GM12878 (cell line): ENCODE measurements at regions not wholly inside any gene's neighbourhood (a gene's known extent, or its start where the extent isn't known, plus 50 kb on each side); places are given as distances from the start of the nearest gene placed in this dataset.

ENCODE experiments used
- ATAC-seq: fragments of 200-7000 bp; cut with Tn5 transposase; 3 replicates; pipeline ENCODE4 v1.9.1; 2020; ENCODE audit warnings: mild to moderate bottlenecking, moderate library complexity
- BruUV-seq: library from RNA; stranded (reverse); fragments of 400-500 nt; replicated peaks from 2 replicates; lab custom pipeline; 2021; lab: Mats Ljungman, UMichigan
- CTCF ChIA-PET: fragments of 300-600 bp; sonication (Branson Sonifier 250); formaldehyde crosslinking; extraction: SDS; loops from one replicate; lab custom pipeline; 2021; ENCODE audit warnings: inconsistent platforms; lab: Yijun Ruan, JAX
- POLR2A ChIA-PET: fragments of 350-600 bp; formaldehyde crosslinking; extraction: SDS; loops from one replicate; lab custom pipeline; 2021; ENCODE audit warnings: inconsistent platforms; lab: Charles Lee
- RAD21 ChIA-PET: fragments of 300-600 bp; sonication (Branson Sonifier 250); formaldehyde crosslinking; loops from one replicate; lab custom pipeline; 2023; ENCODE audit warnings: antibody characterized with exemption; ENCODE audit not compliant: unreplicated experiment; lab: Charles Lee
- SMC1A ChIA-PET: fragments of 300-600 bp; sonication (Branson Sonifier 250); formaldehyde crosslinking; loops from one replicate; lab custom pipeline; 2023; ENCODE audit not compliant: unreplicated experiment, uncharacterized antibody; lab: Charles Lee
- DNase-seq: peaks from one replicate; pipeline ENCODE4 v3.0.0-alpha.2; 2011; ENCODE audit warnings: low read depth, low spot score
- FAIRE-seq: peaks from 3 replicates; lab custom pipeline; 2011; peaks lifted over from hg19 to GRCh38; lab: Jason Lieb, UNC
- H2AFZ ChIP-seq: 2 replicates; pipeline ENCODE4 v1.6.0; 2011; ENCODE audit warnings: low read depth, low read length, control low read depth; ENCODE audit not compliant: control insufficient read depth
- H3K27ac ChIP-seq: 2 replicates; pipeline ENCODE4 v1.5.1; 2011; ENCODE audit warnings: control low read depth; ENCODE audit not compliant: control insufficient read depth, insufficient read depth
- H3K27me3 ChIP-seq, 2 experiments: replicated peaks in 1 of 2; 2 replicates each; pipeline versions ENCODE4 v1.6.0 to v1.6.1; 2011; ENCODE audit warnings: low read length in 1 of 2; ENCODE audit not compliant: control insufficient read depth in 2 of 2, insufficient read depth in 2 of 2
- H3K36me3 ChIP-seq, 2 experiments: 2 replicates each; pipeline ENCODE4 v1.5.1; 2011; ENCODE audit warnings: low read length in 1 of 2; ENCODE audit not compliant: control insufficient read depth in 2 of 2, insufficient read depth in 2 of 2
- H3K4me1 ChIP-seq: 2 replicates; pipeline ENCODE4 v1.6.1; 2011; ENCODE audit warnings: mild to moderate bottlenecking, low read length, moderate library complexity, mixed read lengths; ENCODE audit not compliant: control insufficient read depth, insufficient read depth
- H3K4me2 ChIP-seq: 2 replicates; pipeline ENCODE4 v1.6.0; 2011; ENCODE audit warnings: control low read depth; ENCODE audit not compliant: control insufficient read depth, insufficient read depth
- H3K4me3 ChIP-seq: fragments of 200-600 bp; sonication (generic); 2 replicates; pipeline ENCODE4 v1.5.1; 2016
- H3K79me2 ChIP-seq: 2 replicates; pipeline ENCODE4 v1.6.0; 2011; ENCODE audit warnings: low read length; ENCODE audit not compliant: control insufficient read depth, insufficient read depth
- H3K9ac ChIP-seq: 2 replicates; pipeline ENCODE4 v1.8.0; 2011; ENCODE audit warnings: low read length, control low read depth, mixed read lengths; ENCODE audit not compliant: control insufficient read depth, insufficient read depth
- H3K9me3 ChIP-seq: replicated peaks from 3 replicates; pipeline ENCODE4 v1.5.1; 2011; ENCODE audit warnings: mild to moderate bottlenecking, low read length; ENCODE audit not compliant: control insufficient read depth, insufficient read depth
- H4K20me1 ChIP-seq: 2 replicates; pipeline ENCODE4 v1.6.0; 2011; ENCODE audit not compliant: control insufficient read depth, insufficient read depth
- CBX5 ChIP-seq: sonication (generic); IDR thresholded peaks from 2 replicates; pipeline ENCODE4 v1.6.1; 2016; ENCODE audit warnings: low read depth, moderate library complexity, mild to moderate bottlenecking, inconsistent platforms
- CEBPB ChIP-seq, 2 experiments: fragments of 150-350 bp in 1 of 2; IDR thresholded peaks; 2 replicates each; pipeline ENCODE4 v1.6.1; 2012 to 2014; ENCODE audit warnings: low read depth in 2 of 2, low read length in 2 of 2, borderline replicate concordance in 1 of 2, inconsistent platforms in 1 of 2
- CHD2 ChIP-seq: IDR thresholded peaks from 2 replicates; pipeline ENCODE4 v1.6.1; 2011; ENCODE audit warnings: low read depth, low read length, improper control_type of control experiment, borderline replicate concordance
- CTCF ChIP-seq, 3 experiments: IDR thresholded peaks in 2 of 3; conservative IDR thresholded peaks in 1 of 3; 2 replicates each; pipeline ENCODE4 v1.5.1; 2011; ENCODE audit warnings: low read depth in 3 of 3, low read length in 3 of 3, mild to moderate bottlenecking in 3 of 3, control low read depth in 2 of 3, moderate library complexity in 2 of 3, inconsistent platforms in 1 of 3, mixed read lengths in 1 of 3; ENCODE audit not compliant: control insufficient read depth in 2 of 3, insufficient read depth in 1 of 3; ENCODE audit errors: extremely low read depth in 1 of 3
- FOXM1 ChIP-seq: IDR thresholded peaks from 2 replicates; pipeline ENCODE4 v1.6.1; 2012; ENCODE audit warnings: low read depth, mild to moderate bottlenecking, inconsistent platforms, low read length, moderate library complexity
- IKZF1 ChIP-seq: fragments of 450-650 bp; conservative IDR thresholded peaks from 2 replicates; pipeline ENCODE4 v1.6.1; 2017; ENCODE audit warnings: antibody characterized with exemption, mild to moderate bottlenecking
- JUND ChIP-seq: IDR thresholded peaks from 2 replicates; pipeline ENCODE4 v1.6.1; 2012; ENCODE audit warnings: low read depth, mild to moderate bottlenecking, low read length, improper control_type of control experiment, moderate library complexity
- KLF5 ChIP-seq: fragments of 450-650 bp; IDR thresholded peaks from 2 replicates; pipeline ENCODE4 v1.6.1; 2014; ENCODE audit warnings: mild to moderate bottlenecking; ENCODE audit not compliant: partially characterized antibody
- MEF2A ChIP-seq: IDR thresholded peaks from 2 replicates; pipeline ENCODE4 v1.6.1; 2011; ENCODE audit warnings: low read depth, mild to moderate bottlenecking, low read length, moderate library complexity; ENCODE audit not compliant: insufficient read depth
- MTA3 ChIP-seq: IDR thresholded peaks from 2 replicates; pipeline ENCODE4 v1.6.1; 2012; ENCODE audit warnings: low read length, inconsistent platforms, borderline replicate concordance
- POLR2AphosphoS2 ChIP-seq: IDR thresholded peaks from 2 replicates; pipeline ENCODE4 v1.6.1; 2011; ENCODE audit warnings: low read depth, mild to moderate bottlenecking, low read length, improper control_type of control experiment, moderate library complexity
- POLR2AphosphoS5 ChIP-seq: IDR thresholded peaks from 2 replicates; pipeline ENCODE4 v1.6.1; 2011; ENCODE audit warnings: mild to moderate bottlenecking, low read length, inconsistent platforms
- STAT3 ChIP-seq: IDR thresholded peaks from 2 replicates; pipeline ENCODE4 v1.6.1; 2011; ENCODE audit warnings: low read depth, low read length, improper control_type of control experiment
- WRNIP1 ChIP-seq: IDR thresholded peaks from 2 replicates; pipeline ENCODE4 v1.6.1; 2011; ENCODE audit warnings: low read depth, low read length, improper control_type of control experiment, borderline replicate concordance
- YBX1 ChIP-seq: fragments of 450-650 bp; IDR thresholded peaks from 2 replicates; pipeline ENCODE4 v1.6.1; 2016; ENCODE audit warnings: antibody characterized with exemption
- ZNF622 ChIP-seq: fragments of 450-650 bp; IDR thresholded peaks from 2 replicates; pipeline ENCODE4 v1.6.1; 2017; ENCODE audit warnings: mild to moderate bottlenecking, inconsistent platforms
- WGBS: methylation state at CpG from one replicate; pipeline ENCODE4 v1.1.6; 2016; ENCODE audit warnings: low lambda C conversion rate; ENCODE audit not compliant: insufficient replicate concordance, insufficient coverage; ENCODE audit errors: missing lambda C conversion rate; 5-methylcytosine and 5-hydroxymethylcytosine counted together
- in situ Hi-C: fragments of 300-500 bp; cut with MboI; formaldehyde crosslinking; loops from 9 replicates; pipeline ENCODE4 v1.14.3; 2018; ENCODE audit warnings: mixed read lengths
- intact Hi-C: fragments of 100-400 bp; cut with micrococcal nuclease; formaldehyde crosslinking; loops from one replicate; pipeline ENCODE4 v1.14.2; 2022; ENCODE audit not compliant: unreplicated experiment
- TF ChIP-seq, protein P1 (sequence below): fragments of 450-650 bp; IDR thresholded peaks from 2 replicates; pipeline ENCODE4 v1.6.1; 2017; ENCODE audit warnings: mild to moderate bottlenecking, moderate library complexity

- CTCF ChIA-PET, result interaction anchor here (0.7 kb wide), 1 partner anchor 302 kb away, joined by 3 read pairs; no protein-coding TSS in a partner anchor
- in situ Hi-C loops, result no loop called here
- TF ChIP-seq POLR2AphosphoS2 (no peak), WRNIP1 (no peak), CHD2 (no peak), ZNF622 (no peak), CBX5 (no peak), KLF5 (no peak), IKZF1 (no peak), YBX1 (no peak), STAT3 (no peak), CEBPB (IDR thresholded peaks at IDR 0.05; ENCODE audit: borderline replicate concordance in 1 of 2, low read depth in 2 of 2, low read length in 2 of 2) (no peak), POLR2AphosphoS5 (no peak), MTA3 (no peak), MEF2A (no peak), JUND (no peak), FOXM1 (no peak), CTCF (IDR thresholded peaks at IDR 0.05 in 2 of 3, conservative IDR thresholded peaks at IDR 0.05 in 1 of 3; ENCODE audit: control insufficient read depth in 2 of 3, extremely low read depth in 1 of 3, insufficient read depth in 1 of 3, low read depth in 3 of 3, low read length in 3 of 3) (no peak)
- TF ChIP-seq, protein P1, sequence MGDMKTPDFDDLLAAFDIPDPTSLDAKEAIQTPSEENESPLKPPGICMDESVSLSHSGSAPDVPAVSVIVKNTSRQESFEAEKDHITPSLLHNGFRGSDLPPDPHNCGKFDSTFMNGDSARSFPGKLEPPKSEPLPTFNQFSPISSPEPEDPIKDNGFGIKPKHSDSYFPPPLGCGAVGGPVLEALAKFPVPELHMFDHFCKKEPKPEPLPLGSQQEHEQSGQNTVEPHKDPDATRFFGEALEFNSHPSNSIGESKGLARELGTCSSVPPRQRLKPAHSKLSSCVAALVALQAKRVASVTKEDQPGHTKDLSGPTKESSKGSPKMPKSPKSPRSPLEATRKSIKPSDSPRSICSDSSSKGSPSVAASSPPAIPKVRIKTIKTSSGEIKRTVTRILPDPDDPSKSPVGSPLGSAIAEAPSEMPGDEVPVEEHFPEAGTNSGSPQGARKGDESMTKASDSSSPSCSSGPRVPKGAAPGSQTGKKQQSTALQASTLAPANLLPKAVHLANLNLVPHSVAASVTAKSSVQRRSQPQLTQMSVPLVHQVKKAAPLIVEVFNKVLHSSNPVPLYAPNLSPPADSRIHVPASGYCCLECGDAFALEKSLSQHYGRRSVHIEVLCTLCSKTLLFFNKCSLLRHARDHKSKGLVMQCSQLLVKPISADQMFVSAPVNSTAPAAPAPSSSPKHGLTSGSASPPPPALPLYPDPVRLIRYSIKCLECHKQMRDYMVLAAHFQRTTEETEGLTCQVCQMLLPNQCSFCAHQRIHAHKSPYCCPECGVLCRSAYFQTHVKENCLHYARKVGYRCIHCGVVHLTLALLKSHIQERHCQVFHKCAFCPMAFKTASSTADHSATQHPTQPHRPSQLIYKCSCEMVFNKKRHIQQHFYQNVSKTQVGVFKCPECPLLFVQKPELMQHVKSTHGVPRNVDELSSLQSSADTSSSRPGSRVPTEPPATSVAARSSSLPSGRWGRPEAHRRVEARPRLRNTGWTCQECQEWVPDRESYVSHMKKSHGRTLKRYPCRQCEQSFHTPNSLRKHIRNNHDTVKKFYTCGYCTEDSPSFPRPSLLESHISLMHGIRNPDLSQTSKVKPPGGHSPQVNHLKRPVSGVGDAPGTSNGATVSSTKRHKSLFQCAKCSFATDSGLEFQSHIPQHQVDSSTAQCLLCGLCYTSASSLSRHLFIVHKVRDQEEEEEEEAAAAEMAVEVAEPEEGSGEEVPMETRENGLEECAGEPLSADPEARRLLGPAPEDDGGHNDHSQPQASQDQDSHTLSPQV, result no peak
Observed at GRCh38 chr2:167814881-167815718, 432.3 kb downstream of the STK39 start.

More at GRCh38 chr2:167814881-167815718, 432.3 kb downstream of the STK39 start:
- BruUV-seq, result no TSS peak
- SMC1A ChIA-PET, result no interaction called here
- H3K4me3 ChIP-seq, result no peak overlapping the region
- H3K9ac ChIP-seq, result no peak overlapping the region
- H4K20me1 ChIP-seq, result no peaks in the 10 kb centered on the region
- no peaks in the 10 kb centered on the region for H3K79me2 ChIP-seq
- FAIRE-seq (no peak), ATAC-seq (no peak; the same call in 2 of the 3 replicates), DNase-seq (no peak)
- H3K9me3 ChIP-seq, result no peaks in the 10 kb centered on the region
- no peaks in the 10 kb centered on the region for H3K27me3 ChIP-seq
- RAD21 ChIA-PET, result no interaction called here
- 29% methylated on average over 10 of the region's 10 CpGs for WGBS
- POLR2A ChIA-PET, result no interaction called here
- no peak overlapping the region for H3K4me2 ChIP-seq
- intact Hi-C loops, result no loop called here
- no peaks in the 10 kb centered on the region for H3K36me3 ChIP-seq
- H3K27ac ChIP-seq, result no peak overlapping the region
- no peak overlapping the region for H2AFZ ChIP-seq
- H3K4me1 ChIP-seq, result no peaks in the 10 kb centered on the region
